Gastroesophageal sphincter (tissue), 4 donors: ENCODE measurements at regions not wholly inside any gene's neighbourhood (a gene's known extent, or its start where the extent isn't known, plus 50 kb on each side); places are given as distances from the start of the nearest gene placed in this dataset.
"Not testable (repeated sequence)": the region's sequence is repeated elsewhere in the genome, so short reads cannot be mapped to it uniquely, and the experiment has no call there.

Experiments used
- ATAC-seq: fragments of 150-250 bp; one replicate; pipeline ENCODE4 v1.9.1; 2016; ENCODE audit warnings: mild to moderate bottlenecking, moderate library complexity
- H3K27ac ChIP-seq, 4 donors: fragments of 200-600 bp; sonication (generic) in 3 of 4; 1 replicate in 3 of 4; 2 replicates in 1 of 4; pipeline ENCODE4 v1.5.1; 2016 to 2019
- H3K27me3 ChIP-seq: fragments of 200-600 bp; sonication (generic); one replicate; pipeline ENCODE4 v1.5.1; 2019
- H3K36me3 ChIP-seq, 2 donors: fragments of 200-600 bp; sonication (generic); one replicate each; pipeline ENCODE4 v1.5.1; 2019; ENCODE audit warnings: control low read depth in 1 of 2
- H3K4me1 ChIP-seq, 3 donors: fragments of 200-600 bp; sonication (generic); 1 replicate in 2 of 3; 2 replicates in 1 of 3; pipeline ENCODE4 v1.5.1; 2016 to 2019; ENCODE audit warnings: control low read depth in 2 of 3
- H3K4me3 ChIP-seq, 2 donors: fragments of 200-600 bp; sonication (generic); one replicate each; pipeline ENCODE4 v1.5.1; 2019; ENCODE audit warnings: mild to moderate bottlenecking in 1 of 2, moderate library complexity in 1 of 2
- H3K9me3 ChIP-seq, 3 donors: fragments of 200-600 bp; sonication (generic); one replicate each; pipeline ENCODE4 v1.5.1; 2017 to 2019; ENCODE audit warnings: control low read depth in 2 of 3
- EP300 ChIP-seq: sonication (generic); formaldehyde crosslinking; IDR thresholded peaks from one replicate; pipeline ENCODE4 v1.6.1; 2017; ENCODE audit warnings: antibody characterized with exemption, mild to moderate bottlenecking
- POLR2A ChIP-seq, 2 donors: fragments of 450-650 bp; IDR thresholded peaks; one replicate each; pipeline ENCODE4 v1.6.1; 2017; ENCODE audit warnings: antibody characterized with exemption in 2 of 2, mild to moderate bottlenecking in 2 of 2, moderate library complexity in 1 of 2
- POLR2AphosphoS5 ChIP-seq: sonication (generic); formaldehyde crosslinking; IDR thresholded peaks from one replicate; pipeline ENCODE4 v1.6.1; 2017; ENCODE audit warnings: antibody characterized with exemption
- WGBS, 2 donors: methylation state at CpG; one replicate each; pipeline ENCODE4 v1.1.5; 2018; ENCODE audit warnings: low coverage in 1 of 2; 5-methylcytosine and 5-hydroxymethylcytosine counted together
- TF ChIP-seq, protein P1 (sequence below), 4 experiments: fragments of 200-600 bp in 2 of 4; fragments of 450-650 bp in 2 of 4; sonication (generic) in 1 of 4; IDR thresholded peaks; one replicate each; pipeline ENCODE4 v1.5.1; 2017 to 2019; ENCODE audit warnings: antibody characterized with exemption in 4 of 4, mild to moderate bottlenecking in 2 of 4, moderate library complexity in 2 of 4

GRCh38 chrX:94932278-94932965 is 1258.4 kb downstream of the FAM133A start:
- Histone ChIP-seq H3K27me3 (no peaks in the 10 kb centered on the region), H3K4me3 (no peak overlapping the region), H3K9me3 (no peaks in the 10 kb centered on the region), H3K36me3 (no peaks in the 10 kb centered on the region), H3K4me1 (no peaks in the 10 kb centered on the region), H3K27ac (no peak overlapping the region)
- no peak for TF ChIP-seq EP300
- TF ChIP-seq, protein P1, sequence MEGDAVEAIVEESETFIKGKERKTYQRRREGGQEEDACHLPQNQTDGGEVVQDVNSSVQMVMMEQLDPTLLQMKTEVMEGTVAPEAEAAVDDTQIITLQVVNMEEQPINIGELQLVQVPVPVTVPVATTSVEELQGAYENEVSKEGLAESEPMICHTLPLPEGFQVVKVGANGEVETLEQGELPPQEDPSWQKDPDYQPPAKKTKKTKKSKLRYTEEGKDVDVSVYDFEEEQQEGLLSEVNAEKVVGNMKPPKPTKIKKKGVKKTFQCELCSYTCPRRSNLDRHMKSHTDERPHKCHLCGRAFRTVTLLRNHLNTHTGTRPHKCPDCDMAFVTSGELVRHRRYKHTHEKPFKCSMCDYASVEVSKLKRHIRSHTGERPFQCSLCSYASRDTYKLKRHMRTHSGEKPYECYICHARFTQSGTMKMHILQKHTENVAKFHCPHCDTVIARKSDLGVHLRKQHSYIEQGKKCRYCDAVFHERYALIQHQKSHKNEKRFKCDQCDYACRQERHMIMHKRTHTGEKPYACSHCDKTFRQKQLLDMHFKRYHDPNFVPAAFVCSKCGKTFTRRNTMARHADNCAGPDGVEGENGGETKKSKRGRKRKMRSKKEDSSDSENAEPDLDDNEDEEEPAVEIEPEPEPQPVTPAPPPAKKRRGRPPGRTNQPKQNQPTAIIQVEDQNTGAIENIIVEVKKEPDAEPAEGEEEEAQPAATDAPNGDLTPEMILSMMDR (IDR thresholded peaks at IDR 0.05) = no peak
- ATAC-seq = no peak
- WGBS, 2 donors = 54 to 64% methylated on average over 3 of the region's 3 CpGs

- no peak overlapping the region for H3K27ac ChIP-seq
- no peaks in the 10 kb centered on the region for H3K9me3 ChIP-seq
- no peaks in the 10 kb centered on the region for H3K36me3 ChIP-seq
- TF ChIP-seq POLR2A (IDR thresholded peaks at IDR 0.05) = no peak
- no peak for TF ChIP-seq POLR2AphosphoS5
- no peak for TF ChIP-seq EP300
- TF ChIP-seq, protein P1 (IDR thresholded peaks at IDR 0.05) = no peak
- WGBS, 2 donors = 89% methylated on average over 1 of the region's 1 CpG; no CpG with 5 or more reads in 1 of the 2 donors
- no peaks in the 10 kb centered on the region for H3K27me3 ChIP-seq
- no peak overlapping the region for H3K4me3 ChIP-seq
- no peak for ATAC-seq
- no peaks in the 10 kb centered on the region for H3K4me1 ChIP-seq
These were observed 1262.7 kb downstream of the FAM133A start for GRCh38 chrX:94936722-94937121.

DNA sequence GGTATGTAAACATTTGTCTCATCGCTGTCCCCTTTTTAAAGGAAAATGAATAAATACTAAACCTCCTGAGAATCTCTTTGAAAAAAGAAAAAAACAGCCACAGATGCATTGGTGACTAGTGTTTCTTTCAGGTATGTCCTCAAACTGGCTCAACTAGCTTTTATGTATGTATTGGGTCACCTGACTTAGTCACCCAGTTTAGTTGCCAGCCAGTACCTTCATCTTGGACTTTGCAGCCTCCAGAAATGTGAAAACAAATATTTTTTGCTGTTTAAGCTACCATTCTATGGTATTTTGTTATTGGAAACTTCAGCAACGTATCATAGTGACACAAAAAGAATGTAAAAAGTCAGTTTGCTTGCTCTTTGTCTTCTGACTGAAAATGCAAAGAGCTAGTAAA is 1263.5 kb downstream of the FAM133A start:
- H3K27me3 ChIP-seq = no peaks in the 10 kb centered on the region
- H3K36me3 ChIP-seq = no peaks in the 10 kb centered on the region
- ATAC-seq = no peak
- TF ChIP-seq, protein P1 (IDR thresholded peaks at IDR 0.05) = no peak
- TF ChIP-seq POLR2A (IDR thresholded peaks at IDR 0.05) (no peak), POLR2AphosphoS5 (no peak), EP300 (no peak)
- WGBS, 2 donors = 64 to 74% methylated on average over 1 to 2 of the region's 2 CpGs
- H3K4me3 ChIP-seq = no peak overlapping the region
- H3K4me1 ChIP-seq = no peaks in the 10 kb centered on the region
- H3K27ac ChIP-seq = no peak overlapping the region
- no peaks in the 10 kb centered on the region for H3K9me3 ChIP-seq

DNA sequence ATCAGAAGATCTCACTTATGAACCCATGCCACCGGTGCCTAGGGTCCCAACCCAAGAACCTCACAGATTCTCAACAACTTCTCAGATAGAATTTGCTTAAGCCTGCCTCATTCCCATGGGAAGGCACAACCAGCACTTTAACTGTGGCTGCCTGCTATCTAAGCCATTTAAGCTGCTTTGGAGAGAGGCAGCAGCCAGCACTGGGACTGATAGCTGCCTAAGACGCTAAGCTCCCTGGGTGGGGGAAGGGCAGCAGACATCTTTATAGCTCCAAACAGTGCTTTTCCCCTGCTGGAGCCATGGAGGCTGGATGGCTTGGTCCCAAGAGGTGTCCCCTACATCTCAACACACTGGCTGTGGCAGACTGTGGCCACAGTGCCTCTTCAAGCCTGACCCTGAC is 1268.6 kb downstream of the FAM133A start:
- Histone ChIP-seq H3K4me1 (no peaks in the 10 kb centered on the region), H3K9me3 (no peaks in the 10 kb centered on the region), H3K36me3 (no peaks in the 10 kb centered on the region), H3K27ac (no peak overlapping the region), H3K4me3 (no peak overlapping the region), H3K27me3 (no peaks in the 10 kb centered on the region)
- WGBS, 2 donors = 83% methylated on average over 1 of the region's 2 CpGs; no CpG with 5 or more reads in 1 of the 2 donors
- ATAC-seq = no peak
- no peak for TF ChIP-seq EP300

DNA sequence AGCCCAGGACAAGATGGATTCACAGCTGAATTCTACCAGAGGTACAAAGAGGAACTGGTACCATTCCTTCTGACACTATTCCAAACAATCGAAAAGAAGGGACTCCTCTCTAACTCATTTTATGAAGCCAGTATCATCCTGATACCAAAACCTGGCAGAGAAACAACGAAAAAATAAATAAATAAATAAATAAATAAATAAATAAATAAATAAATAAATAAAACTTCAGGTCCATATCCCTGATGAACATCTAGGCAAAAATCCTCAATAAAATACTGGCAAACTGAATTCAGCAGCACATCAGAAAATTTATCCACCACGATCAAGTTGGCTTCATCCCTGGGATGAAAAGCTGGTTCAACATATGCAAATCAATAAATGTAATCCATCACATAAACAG is 1272.1 kb downstream of the FAM133A start:
- H3K4me3 ChIP-seq, ATAC-seq, H3K27ac ChIP-seq, H3K27me3 ChIP-seq, H3K9me3 ChIP-seq, H3K4me1 ChIP-seq, H3K36me3 ChIP-seq: not testable (repeated sequence)
- 68 to 77% methylated on average over 2 to 3 of the region's 3 CpGs for WGBS, 2 donors

DNA sequence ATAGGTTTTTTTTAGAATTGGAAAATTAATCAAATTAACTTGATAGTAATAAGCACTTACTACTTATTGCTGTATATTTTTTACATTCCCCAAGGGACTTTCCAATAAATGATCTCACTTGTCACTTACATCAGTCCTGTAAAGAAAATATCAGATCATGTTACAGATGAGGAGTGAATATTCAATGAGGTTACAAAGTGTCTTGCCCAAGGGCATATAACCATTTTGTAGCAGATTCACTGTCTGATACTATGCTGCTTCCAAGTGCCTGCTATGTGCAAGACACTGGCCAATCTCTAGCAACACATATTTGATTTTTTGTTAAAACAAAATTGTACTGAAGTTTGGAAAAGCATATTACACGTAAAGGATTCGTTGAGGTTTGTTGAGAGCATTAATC is 1287.7 kb downstream of the FAM133A start:
- WGBS, 2 donors = 48% methylated on average over 2 of the region's 2 CpGs; no CpG with 5 or more reads in 1 of the 2 donors
- no peak for ATAC-seq
- H3K4me3 ChIP-seq = no peak overlapping the region

More for the DNA sequence above, 1287.7 kb downstream of the FAM133A start:
- no peak for TF ChIP-seq POLR2AphosphoS5
- no peak for TF ChIP-seq EP300
- Histone ChIP-seq H3K36me3 (no peaks in the 10 kb centered on the region), H3K9me3 (no peaks in the 10 kb centered on the region), H3K27me3 (no peaks in the 10 kb centered on the region), H3K4me1 (no peaks in the 10 kb centered on the region), H3K27ac (no peak overlapping the region)
